SK-N-SH treated with all-trans-retinoic acid at 6 μM for 48 hours (cell line): ENCODE measurements at regions not wholly inside any gene's neighbourhood (a gene's known extent, or its start where the extent isn't known, plus 50 kb on each side); places are given as distances from the start of the nearest gene placed in this dataset.

Source experiments
- RARB ChIP-seq: fragments of 250-450 bp; sonication (Bioruptor Pico); IDR thresholded peaks from 2 replicates; pipeline ENCODE4 v1.8.0; 2021; ENCODE audit warnings: mild to moderate bottlenecking, moderate library complexity
- SNAI2 ChIP-seq: fragments of 250-450 bp; sonication (Bioruptor Pico); IDR thresholded peaks from 2 replicates; pipeline ENCODE4 v1.5.0; 2020; ENCODE audit warnings: mild to moderate bottlenecking, moderate library complexity
- TCF4 ChIP-seq: fragments of 250-450 bp; sonication (Bioruptor Pico); IDR thresholded peaks from 2 replicates; pipeline ENCODE4 v1.8.0; 2021; ENCODE audit warnings: mild to moderate bottlenecking, moderate library complexity, borderline replicate concordance
- ZNF70 ChIP-seq: fragments of 450-650 bp; formaldehyde crosslinking; IDR thresholded peaks from 2 replicates; pipeline ENCODE4 v1.5.0; 2020; ENCODE audit warnings: mild to moderate bottlenecking, moderate library complexity
- TF ChIP-seq, protein P1 (sequence below): fragments of 250-450 bp; sonication (Bioruptor Pico); IDR thresholded peaks from 2 replicates; pipeline ENCODE4 v1.8.0; 2020; ENCODE audit warnings: mild to moderate bottlenecking, moderate library complexity, borderline replicate concordance

DNA sequence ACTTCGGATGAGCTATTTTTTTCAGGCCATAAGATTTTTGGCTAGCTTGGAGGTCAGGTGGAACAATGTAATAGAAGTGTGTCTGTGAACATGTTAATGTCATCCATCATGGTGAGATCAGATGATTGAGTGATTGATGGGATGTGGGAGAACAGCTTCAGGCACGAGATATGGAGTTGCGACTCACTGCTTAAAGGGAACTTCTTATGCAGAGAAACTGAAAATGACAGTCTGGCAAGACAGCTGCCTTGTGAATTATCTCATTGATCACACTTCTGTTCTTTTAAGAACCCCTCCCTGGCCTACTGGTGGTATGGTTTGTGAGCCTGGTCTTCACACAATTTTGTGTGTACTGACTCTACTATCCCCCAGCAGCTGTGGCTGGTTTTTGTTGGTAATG, 96.0 kb downstream of the OLFM4 start:
- TF ChIP-seq, protein P1, sequence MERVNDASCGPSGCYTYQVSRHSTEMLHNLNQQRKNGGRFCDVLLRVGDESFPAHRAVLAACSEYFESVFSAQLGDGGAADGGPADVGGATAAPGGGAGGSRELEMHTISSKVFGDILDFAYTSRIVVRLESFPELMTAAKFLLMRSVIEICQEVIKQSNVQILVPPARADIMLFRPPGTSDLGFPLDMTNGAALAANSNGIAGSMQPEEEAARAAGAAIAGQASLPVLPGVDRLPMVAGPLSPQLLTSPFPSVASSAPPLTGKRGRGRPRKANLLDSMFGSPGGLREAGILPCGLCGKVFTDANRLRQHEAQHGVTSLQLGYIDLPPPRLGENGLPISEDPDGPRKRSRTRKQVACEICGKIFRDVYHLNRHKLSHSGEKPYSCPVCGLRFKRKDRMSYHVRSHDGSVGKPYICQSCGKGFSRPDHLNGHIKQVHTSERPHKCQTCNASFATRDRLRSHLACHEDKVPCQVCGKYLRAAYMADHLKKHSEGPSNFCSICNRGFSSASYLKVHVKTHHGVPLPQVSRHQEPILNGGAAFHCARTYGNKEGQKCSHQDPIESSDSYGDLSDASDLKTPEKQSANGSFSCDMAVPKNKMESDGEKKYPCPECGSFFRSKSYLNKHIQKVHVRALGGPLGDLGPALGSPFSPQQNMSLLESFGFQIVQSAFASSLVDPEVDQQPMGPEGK (CRISPR knock-in tag) = no peak
- TF ChIP-seq SNAI2 (CRISPR knock-in tag) (no peak), TCF4 (CRISPR knock-in tag) (no peak), ZNF70 (CRISPR knock-in tag) (no peak), RARB (CRISPR knock-in tag) (no peak)
